GM12892 (cell line): ENCODE measurements at regions not wholly inside any gene's neighbourhood (a gene's known extent, or its start where the extent isn't known, plus 50 kb on each side); places are given as distances from the start of the nearest gene placed in this dataset.

Experiments used
- DNase-seq: peaks from one replicate; pipeline ENCODE4 v3.0.0; 2011; ENCODE audit not compliant: insufficient read length
- FAIRE-seq: peaks from 2 replicates; lab custom pipeline; 2011; peaks lifted over from hg19 to GRCh38; lab: Jason Lieb, UNC
- POLR2A ChIP-seq: IDR thresholded peaks from 2 replicates; pipeline ENCODE4 v1.6.1; 2011; ENCODE audit warnings: low read depth, low read length, control low read depth
- POLR2AphosphoS5 ChIP-seq: IDR thresholded peaks from 2 replicates; pipeline ENCODE4 v1.6.1; 2011; ENCODE audit warnings: low read depth, low read length, control low read depth
- TAF1 ChIP-seq: IDR thresholded peaks from 2 replicates; pipeline ENCODE4 v1.6.1; 2011; ENCODE audit warnings: low read depth, mild to moderate bottlenecking, control low read depth, low read length, borderline replicate concordance

- DNase-seq (no peak), FAIRE-seq (no peak)
- TF ChIP-seq TAF1 (no peak), POLR2A (no peak), POLR2AphosphoS5 (no peak)
Observed at GRCh38 chr2:51575181-51575580, 543.2 kb upstream of the NRXN1 start.

GRCh38 chr2:51559026-51559425, 527.1 kb upstream of the NRXN1 start:
- TF ChIP-seq POLR2AphosphoS5: no peak
- TF ChIP-seq POLR2A: no peak
- no peak for TF ChIP-seq TAF1
- FAIRE-seq (no peak), DNase-seq (no peak)

DNA sequence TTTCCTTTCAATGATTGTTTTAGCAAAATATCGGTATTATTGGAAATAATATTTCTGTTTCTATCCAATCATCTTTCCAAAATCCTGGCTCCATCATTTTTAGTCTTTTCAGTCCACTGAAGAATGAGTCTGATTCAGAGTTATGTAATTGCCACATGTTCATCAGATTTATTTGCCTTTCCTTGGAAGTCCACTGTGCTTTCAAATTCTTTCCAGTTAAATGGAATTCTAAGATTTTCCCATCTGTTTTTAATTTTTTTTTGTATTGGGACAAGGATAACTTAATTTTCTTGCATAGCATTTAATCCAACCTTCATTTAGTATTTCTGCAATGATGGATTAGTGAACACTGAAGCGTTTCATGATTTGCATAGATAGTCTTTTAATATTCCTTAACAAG, 521.5 kb upstream of the NRXN1 start:
- FAIRE-seq: no peak

GRCh38 chr2:51535763-51536162, 503.8 kb upstream of the NRXN1 start:
- FAIRE-seq (no peak), DNase-seq (no peak)

More for the DNA sequence above, 521.5 kb upstream of the NRXN1 start:
- no peak for DNase-seq
- TF ChIP-seq TAF1: no peak
- no peak for TF ChIP-seq POLR2AphosphoS5
- no peak for TF ChIP-seq POLR2A

GRCh38 chr2:51534166-51534565, 502.2 kb upstream of the NRXN1 start:
- no peak for FAIRE-seq
- TF ChIP-seq TAF1: no peak
- TF ChIP-seq POLR2A: no peak
- no peak for TF ChIP-seq POLR2AphosphoS5
- DNase-seq: no peak

More at GRCh38 chr2:51535763-51536162, 503.8 kb upstream of the NRXN1 start:
- TF ChIP-seq POLR2A (no peak), POLR2AphosphoS5 (no peak), TAF1 (no peak)

DNA sequence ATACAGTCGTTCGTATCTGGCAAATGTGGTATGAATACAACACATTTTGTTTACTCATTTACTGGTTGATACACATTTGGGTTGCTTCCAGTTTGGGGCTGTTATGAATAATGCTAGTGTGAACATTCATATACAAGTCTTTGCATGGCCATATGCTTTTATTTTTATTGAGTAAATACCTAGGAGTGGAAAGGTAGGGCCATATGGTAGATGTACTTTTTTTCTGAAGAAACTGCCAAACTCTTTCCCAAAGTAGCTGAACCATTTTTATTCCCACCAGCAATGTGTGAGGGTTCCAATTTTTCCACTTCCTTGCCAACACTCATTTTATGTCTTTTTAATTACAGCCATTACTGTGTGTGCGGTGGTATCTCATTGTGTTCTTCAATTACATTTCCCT, 496.2 kb upstream of the NRXN1 start:
- no peak for FAIRE-seq
- no peak for TF ChIP-seq TAF1
- TF ChIP-seq POLR2AphosphoS5: no peak
- TF ChIP-seq POLR2A: no peak
- DNase-seq: no peak

GRCh38 chr2:51526766-51527165, 494.8 kb upstream of the NRXN1 start:
- no peak for FAIRE-seq
- TF ChIP-seq POLR2A: no peak
- DNase-seq: no peak

DNA sequence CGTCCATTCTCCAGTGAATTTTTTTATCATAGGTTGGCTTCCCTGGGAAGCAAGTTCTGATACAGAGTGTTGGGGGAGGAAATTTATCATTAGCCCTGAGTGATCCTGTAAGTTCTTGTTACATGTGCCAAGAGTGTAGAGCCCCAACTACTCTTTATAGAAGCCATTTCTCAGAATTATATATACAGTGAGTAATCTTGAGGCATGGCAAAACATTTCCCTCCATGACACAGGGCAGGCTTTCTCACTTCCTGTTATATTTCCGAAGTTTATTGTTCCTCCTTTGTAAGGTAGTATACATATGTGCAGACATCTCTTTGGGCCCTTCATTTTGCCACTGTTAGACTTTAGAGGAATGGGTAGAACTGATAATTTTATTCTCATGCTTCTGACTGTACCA, 484.7 kb upstream of the NRXN1 start:
- TF ChIP-seq TAF1 (no peak), POLR2A (no peak), POLR2AphosphoS5 (no peak)
- FAIRE-seq (no peak), DNase-seq (no peak)

GRCh38 chr2:51511002-51511401, 479.1 kb upstream of the NRXN1 start:
- TF ChIP-seq POLR2A (no peak), POLR2AphosphoS5 (no peak), TAF1 (no peak)

GRCh38 chr2:51510303-51510702, 478.4 kb upstream of the NRXN1 start:
- FAIRE-seq: no peak
- TF ChIP-seq POLR2A (no peak), TAF1 (no peak), POLR2AphosphoS5 (no peak)
- DNase-seq: no peak

More at GRCh38 chr2:51511002-51511401, 479.1 kb upstream of the NRXN1 start:
- DNase-seq (no peak), FAIRE-seq (no peak)

- DNase-seq: no peak
- TF ChIP-seq TAF1: no peak
- no peak for TF ChIP-seq POLR2A
- TF ChIP-seq POLR2AphosphoS5: no peak
- FAIRE-seq: no peak
Observed at GRCh38 chr2:51505533-51505932, 473.6 kb upstream of the NRXN1 start.

- DNase-seq (no peak), FAIRE-seq (no peak)
- no peak for TF ChIP-seq TAF1
- TF ChIP-seq POLR2A: no peak
- TF ChIP-seq POLR2AphosphoS5: no peak
Observed at GRCh38 chr2:51490576-51491234, 458.8 kb upstream of the NRXN1 start.

DNA sequence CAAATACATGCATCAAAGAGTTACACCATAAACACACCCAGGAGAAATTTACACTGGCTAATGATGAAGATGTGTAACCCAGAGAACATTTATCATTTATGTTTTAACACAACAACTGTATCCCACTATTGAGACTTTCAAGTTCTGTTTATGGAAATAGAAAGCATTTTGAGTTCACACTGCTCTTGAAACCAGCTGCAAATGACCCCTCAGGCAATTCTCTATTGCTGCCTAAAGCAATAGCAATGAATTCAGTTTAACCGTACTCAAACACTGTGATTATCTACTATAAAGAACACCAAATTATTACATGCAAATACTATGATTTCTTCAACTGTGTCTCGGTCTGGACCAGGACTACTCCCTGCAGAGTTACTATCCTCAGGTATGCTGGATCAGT, 452.7 kb upstream of the NRXN1 start:
- no peak for DNase-seq
- no peak for TF ChIP-seq POLR2A
- no peak for TF ChIP-seq POLR2AphosphoS5
- TF ChIP-seq TAF1: no peak
- no peak for FAIRE-seq

DNA sequence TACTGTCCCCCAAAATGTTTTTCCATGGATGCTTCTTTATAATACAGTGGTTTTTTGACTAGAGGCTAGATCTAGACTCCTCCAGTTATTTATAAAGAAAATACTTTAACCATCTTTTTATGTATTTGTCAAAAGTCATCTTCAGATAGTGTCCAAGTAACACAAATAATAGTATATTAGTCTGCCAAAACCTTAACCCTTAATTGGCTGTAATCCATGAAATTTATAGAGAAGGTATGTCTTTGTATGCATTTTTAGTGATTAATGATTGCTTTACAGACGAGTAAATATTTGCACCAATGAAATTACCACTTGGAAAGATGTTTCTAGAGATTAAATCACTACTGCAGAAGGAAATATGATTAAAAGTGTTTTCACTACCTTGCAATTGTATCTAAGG, 451.8 kb upstream of the NRXN1 start:
- no peak for FAIRE-seq
- no peak for DNase-seq
- TF ChIP-seq POLR2AphosphoS5 (no peak), TAF1 (no peak), POLR2A (no peak)
